HPDE6-E6E7 (cell line): ENCODE measurements at regions not wholly inside any gene's neighbourhood (a gene's known extent, or its start where the extent isn't known, plus 50 kb on each side); places are given as distances from the start of the nearest gene placed in this dataset.

ENCODE experiments used
- DNase-seq: peaks from one replicate; pipeline ENCODE4 v3.0.0; 2011; ENCODE audit warnings: missing footprints; ENCODE audit errors: extremely low spot score

GRCh38 chr9:78493166-78493742 lies 196.3 kb downstream of the PSAT1 start:
- DNase-seq = no peak

- no peak for DNase-seq
Measured at GRCh38 chr9:78502566-78502965, 205.6 kb downstream of the PSAT1 start.

GRCh38 chr9:78505546-78505945 lies 208.6 kb downstream of the PSAT1 start:
- DNase-seq = no peak

DNA sequence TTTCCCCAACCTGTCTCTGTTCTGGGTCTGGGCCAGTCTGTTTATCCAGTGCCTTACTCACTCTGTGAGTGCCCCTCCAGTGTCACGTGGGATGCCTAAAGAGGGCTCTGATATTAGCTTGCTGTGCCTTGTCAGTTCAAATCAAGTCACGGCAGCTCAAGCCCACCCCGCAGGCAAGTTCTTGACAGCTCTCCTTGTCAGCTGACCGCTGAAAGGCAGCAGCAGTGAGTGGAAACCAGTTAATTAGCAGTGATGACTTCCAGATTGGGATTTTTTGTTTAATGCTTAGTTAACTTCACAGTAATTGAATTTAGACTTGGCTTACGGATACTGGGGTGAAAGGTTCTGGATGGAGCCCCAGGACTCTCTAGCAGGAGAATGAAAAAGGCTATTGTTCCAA lies 210.1 kb downstream of the PSAT1 start:
- DNase-seq = no peak

DNA sequence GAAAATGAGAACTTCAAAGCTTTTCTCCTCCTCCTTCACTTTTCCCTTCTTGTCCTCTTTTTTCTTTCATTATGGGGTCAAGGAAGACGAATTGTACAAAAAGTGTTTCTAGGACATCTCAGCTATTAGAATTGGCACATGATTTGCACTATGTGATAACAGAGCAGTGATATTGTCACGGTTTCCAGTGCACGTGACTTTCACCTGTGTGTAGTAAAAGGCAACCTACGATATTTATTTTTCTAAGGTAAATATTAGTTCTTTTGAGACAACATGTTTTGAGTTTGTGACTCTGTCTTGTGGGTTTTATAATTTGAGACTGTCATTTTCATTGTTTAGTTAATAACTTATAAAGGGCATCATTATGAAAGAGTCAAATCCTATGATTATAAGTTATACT lies 213.1 kb downstream of the PSAT1 start:
- DNase-seq = no peak

DNA sequence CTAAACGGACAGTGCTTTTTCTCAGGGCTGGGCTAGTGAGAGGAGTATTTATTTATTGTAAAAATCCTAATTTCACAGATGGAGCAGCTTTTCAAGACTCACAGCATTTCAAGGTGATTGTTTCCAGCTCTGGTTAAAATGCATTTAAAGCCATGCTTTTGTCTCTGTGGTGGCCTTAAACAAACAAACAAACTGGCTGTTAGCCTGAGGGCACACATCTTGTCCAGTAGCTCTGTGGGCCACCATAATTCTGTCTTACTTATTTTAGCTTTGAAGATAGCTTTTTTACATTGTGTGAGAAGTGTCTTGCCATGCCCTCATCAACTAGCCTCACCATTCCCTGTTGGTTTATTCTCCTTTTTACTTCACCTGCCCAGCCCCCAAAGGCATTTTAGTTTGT lies 218.2 kb downstream of the PSAT1 start:
- DNase-seq = no peak

- no peak for DNase-seq
Measured at GRCh38 chr9:78519786-78520185, 222.9 kb downstream of the PSAT1 start.

GRCh38 chr9:78521680-78522079 lies 224.8 kb downstream of the PSAT1 start:
- DNase-seq = no peak

- DNase-seq = no peak
Measured at GRCh38 chr9:78525986-78526560, 229.1 kb downstream of the PSAT1 start.

DNA sequence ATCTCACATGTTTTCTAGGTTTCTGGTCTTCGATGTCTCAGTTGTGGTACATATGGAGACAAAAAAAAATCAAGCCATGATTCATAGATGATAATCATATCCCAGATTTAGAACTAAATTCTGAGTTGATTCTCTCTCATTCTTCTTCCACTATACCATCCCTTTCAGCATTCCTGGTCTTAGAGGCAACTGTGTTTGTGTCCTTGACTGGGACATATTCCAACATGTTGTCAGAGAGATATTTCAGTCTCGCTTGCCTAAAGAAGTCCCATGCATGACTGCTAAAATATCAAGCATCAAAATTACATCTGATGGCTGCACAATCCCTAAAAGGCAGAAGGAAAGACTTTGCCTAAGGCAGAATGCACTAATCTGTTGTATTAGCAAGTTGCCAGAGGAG lies 236.6 kb downstream of the PSAT1 start:
- no peak for DNase-seq

DNA sequence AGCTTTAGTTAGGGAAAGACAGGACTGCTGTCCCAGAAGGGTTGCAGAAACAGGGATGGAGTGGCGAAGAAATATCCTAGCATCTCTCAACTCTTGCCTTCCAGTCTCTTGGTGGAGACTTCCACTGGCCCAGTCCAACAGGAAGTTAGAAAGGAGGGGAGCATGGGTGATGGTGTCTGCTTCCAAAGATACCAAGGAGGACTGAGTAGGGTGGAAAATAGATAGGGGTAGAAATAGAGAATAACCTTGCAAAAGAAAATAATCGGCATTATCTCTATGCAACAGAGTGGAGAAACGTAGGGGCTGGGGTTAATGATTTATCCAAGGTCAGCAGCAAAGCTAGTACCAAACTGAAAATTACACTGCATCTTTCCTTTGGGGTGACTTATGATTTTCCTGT lies 242.3 kb downstream of the PSAT1 start:
- DNase-seq = no peak

- DNase-seq = no peak
Measured at GRCh38 chr9:78539904-78540303, 243.0 kb downstream of the PSAT1 start.

DNA sequence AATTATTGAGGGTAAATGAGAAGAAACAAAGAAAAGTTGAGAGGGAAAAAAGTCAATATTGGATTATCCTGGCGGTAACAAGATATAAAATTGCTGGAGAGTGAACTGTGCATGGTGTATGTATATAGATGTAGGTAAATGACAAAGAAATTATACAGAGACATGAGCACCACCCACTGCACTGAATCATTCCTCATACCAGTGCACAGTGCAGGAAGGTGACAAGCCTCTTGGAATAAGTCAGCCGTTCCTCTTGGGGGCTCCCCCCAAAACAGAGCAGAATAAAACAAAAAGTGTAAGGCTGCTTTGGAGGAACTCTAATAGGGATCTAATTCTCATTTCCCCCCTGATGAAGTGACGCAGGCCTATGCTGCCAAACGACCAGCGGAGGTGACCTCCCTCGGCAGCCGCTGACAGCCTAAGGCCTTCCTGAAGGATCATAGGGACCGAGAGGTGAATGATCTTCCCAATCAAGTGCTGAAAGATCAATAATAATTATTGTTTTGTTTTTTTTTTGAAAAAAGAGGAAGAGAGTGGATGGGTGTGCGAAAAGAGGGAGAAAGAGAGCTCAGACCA lies 245.0 kb downstream of the PSAT1 start:
- DNase-seq = no peak

DNA sequence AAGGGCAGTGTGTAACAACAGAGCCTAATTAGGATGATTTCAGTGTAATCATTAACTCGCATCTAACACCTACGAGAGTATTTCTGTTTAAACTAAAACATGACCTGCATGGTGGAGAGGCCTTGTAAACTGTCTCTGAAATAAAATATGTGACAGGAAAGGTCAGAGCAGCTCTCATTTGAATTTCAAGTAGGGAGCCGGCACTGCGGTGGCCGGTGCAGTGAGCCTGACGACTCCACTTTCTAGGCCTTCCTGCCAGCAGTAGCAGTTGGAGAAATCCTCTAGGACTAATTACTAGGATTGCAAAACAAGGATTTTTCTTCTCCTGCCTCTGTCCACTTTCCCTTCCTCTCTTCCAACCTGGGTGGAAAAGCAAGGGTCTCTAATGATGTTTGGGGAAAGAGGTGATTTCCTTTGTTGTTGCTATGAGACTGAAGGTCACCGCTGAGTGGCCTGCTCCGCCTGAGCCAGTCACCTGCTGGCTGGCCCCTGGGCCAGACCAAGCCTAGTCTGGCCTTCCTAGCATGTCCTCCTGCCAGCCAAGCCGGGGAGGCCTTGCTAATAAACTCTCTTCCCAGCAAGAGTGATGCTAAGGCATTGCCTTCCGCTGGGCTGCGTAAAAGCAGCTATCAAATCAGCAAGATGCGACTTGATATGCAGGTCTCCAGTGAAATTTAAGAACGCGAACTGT lies 245.7 kb downstream of the PSAT1 start:
- no peak for DNase-seq

DNA sequence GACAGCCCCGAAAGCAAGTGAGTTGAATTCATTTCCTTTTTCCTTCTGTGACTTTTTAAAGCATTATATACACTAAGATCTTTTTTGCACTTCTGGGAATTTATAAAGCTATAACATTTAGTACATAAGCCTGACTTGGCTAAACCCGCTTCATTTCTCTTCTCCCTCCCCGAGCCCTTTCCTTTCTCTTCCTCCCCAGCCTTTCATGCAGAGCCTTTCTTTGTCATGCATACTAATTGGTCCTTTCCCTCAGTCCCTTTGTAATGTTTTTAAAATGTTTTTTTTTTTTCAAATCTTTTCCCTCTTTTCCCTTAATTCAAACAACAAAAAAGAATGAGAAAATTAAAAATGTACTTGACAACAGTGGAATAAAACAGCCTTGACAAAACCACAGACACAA lies 246.4 kb downstream of the PSAT1 start:
- no peak for DNase-seq

DNA sequence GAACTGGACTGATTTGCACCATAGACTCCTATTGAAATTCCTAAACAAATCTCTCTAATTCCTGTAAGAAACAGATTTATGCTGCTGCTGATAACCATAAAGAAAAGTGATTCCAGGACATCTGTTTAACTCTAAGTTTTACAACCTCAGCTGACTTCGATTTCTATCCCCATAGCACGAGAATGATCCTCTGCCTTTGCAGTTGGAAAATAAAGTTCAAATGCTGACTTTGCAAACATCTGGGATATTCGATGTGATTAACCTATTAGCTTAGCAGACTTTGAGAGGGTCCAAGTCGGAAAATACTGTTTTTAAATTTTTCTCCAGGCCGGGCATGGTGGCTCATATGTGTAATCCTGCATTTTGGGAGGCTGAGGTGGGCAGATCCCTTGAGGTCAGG lies 247.3 kb downstream of the PSAT1 start:
- no peak for DNase-seq

GRCh38 chr9:78547831-78548230 lies 250.9 kb downstream of the PSAT1 start:
- DNase-seq = no peak

DNA sequence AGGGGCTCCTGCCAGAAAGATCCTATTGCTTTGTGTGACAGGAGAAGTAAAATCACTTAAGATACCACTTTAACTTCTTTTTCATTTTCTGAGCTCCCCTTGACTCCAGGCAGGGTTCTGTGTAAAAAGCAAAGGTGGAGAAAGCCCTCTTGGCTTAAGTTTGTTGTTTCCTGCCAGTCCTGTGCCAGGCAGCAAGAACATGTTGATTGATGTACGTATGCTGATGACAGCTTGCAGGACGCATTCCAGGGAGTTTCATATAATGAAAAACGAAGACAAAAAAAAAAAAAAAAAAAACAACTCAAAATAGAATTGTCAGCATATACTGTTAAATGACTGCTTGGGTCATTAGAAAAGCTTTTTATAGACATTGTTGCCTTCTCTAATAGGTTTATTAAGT lies 251.7 kb downstream of the PSAT1 start:
- no peak for DNase-seq

DNA sequence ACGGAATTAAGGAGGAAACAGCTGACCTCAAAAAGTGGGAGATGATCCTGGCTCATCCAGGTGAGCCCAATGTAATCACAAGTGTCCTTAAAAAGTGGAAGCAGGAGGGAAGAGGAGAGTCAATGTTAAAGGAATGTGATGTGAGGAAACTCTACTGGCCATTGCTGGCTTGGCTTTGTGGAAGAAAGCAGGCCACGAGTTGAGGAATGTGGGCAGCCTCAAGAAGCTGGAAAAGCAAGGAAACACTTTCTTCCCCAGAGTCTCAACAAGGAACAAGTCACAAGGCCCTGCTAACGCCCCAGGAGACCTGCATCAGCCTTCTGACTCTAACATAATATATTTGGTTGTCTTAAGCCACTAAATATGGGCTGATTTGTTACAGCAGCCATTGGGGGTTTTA lies 252.8 kb downstream of the PSAT1 start:
- DNase-seq = no peak

DNA sequence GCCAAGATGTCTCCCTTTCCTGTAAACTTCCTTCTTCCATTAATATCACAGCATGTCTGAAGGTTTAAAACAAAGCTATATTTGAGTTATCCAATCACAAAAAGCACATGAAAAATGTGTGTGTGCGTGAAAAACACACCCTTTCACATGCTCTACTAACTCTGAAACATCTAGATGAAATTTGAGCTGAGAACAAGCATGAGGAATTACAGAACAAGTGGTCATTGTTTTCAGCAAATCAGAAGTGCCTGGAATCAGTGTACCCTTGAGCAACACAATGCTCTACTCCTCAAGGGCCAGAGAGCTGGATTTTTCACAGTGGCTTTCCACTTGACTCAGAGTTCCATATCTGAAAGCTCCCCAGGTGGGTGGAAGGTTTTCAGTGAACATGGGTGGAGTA lies 255.9 kb downstream of the PSAT1 start:
- DNase-seq = no peak

- no peak for DNase-seq
Measured at GRCh38 chr9:78557540-78557939, 260.6 kb downstream of the PSAT1 start.

- no peak for DNase-seq
Measured at GRCh38 chr9:78559449-78559885, 262.5 kb downstream of the PSAT1 start.

- no peak for DNase-seq
Measured at GRCh38 chr9:78562021-78562420, 265.1 kb downstream of the PSAT1 start.
